Coronary artery (tissue), 2 donors: ENCODE measurements at regions not wholly inside any gene's neighbourhood (a gene's known extent, or its start where the extent isn't known, plus 50 kb on each side); places are given as distances from the start of the nearest gene placed in this dataset.

Experiments
- DNase-seq: peaks from one replicate; pipeline ENCODE4 v3.0.0-alpha.2; 2017; ENCODE audit warnings: low spot score
- H3K27ac ChIP-seq, 2 donors: fragments of 200-600 bp; sonication (generic); one replicate each; pipeline ENCODE4 v1.5.1; 2016 to 2019
- H3K4me3 ChIP-seq: fragments of 200-600 bp; sonication (generic); 2 replicates; pipeline ENCODE4 v1.5.1; 2016; ENCODE audit warnings: mild to moderate bottlenecking, moderate library complexity
- TF ChIP-seq, protein P1 (sequence below): fragments of 200-600 bp; sonication (generic); IDR thresholded peaks from one replicate; pipeline ENCODE4 v1.5.1; 2019; ENCODE audit warnings: antibody characterized with exemption

DNA sequence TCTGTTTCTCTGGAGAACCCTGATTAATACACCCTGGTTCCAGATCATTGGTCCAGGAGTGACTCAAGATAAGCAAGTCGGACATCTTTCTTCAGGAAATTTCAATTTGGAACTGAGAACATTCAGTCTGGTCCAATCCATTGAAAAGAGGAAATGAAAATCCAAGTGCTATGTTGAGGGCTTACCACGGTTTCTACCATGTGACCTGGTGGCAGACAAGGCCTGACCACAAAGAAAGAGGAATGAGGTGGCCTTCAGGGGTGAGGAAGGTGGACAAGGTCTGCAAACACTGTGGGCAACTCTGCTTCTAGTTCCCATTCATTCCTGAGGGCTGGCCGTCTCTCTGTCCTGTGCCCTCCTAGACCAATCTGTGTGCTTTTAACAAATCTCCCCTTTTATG is 149.2 kb upstream of the GHITM start:
- TF ChIP-seq, protein P1, sequence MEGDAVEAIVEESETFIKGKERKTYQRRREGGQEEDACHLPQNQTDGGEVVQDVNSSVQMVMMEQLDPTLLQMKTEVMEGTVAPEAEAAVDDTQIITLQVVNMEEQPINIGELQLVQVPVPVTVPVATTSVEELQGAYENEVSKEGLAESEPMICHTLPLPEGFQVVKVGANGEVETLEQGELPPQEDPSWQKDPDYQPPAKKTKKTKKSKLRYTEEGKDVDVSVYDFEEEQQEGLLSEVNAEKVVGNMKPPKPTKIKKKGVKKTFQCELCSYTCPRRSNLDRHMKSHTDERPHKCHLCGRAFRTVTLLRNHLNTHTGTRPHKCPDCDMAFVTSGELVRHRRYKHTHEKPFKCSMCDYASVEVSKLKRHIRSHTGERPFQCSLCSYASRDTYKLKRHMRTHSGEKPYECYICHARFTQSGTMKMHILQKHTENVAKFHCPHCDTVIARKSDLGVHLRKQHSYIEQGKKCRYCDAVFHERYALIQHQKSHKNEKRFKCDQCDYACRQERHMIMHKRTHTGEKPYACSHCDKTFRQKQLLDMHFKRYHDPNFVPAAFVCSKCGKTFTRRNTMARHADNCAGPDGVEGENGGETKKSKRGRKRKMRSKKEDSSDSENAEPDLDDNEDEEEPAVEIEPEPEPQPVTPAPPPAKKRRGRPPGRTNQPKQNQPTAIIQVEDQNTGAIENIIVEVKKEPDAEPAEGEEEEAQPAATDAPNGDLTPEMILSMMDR, result no peak
- no peak for DNase-seq
- H3K4me3 ChIP-seq, result no peak overlapping the region
- no peak overlapping the region for H3K27ac ChIP-seq

- no peak for DNase-seq
- no peak overlapping the region for H3K27ac ChIP-seq
- TF ChIP-seq, protein P1, result no peak
- H3K4me3 ChIP-seq, result no peak overlapping the region
Observed at GRCh38 chr10:83991986-83992753, 147.1 kb upstream of the GHITM start.

GRCh38 chr10:83994325-83994724 is 145.0 kb upstream of the GHITM start:
- no peak overlapping the region for H3K27ac ChIP-seq
- no peak for DNase-seq
- TF ChIP-seq, protein P1, result no peak
- H3K4me3 ChIP-seq, result no peak overlapping the region

GRCh38 chr10:83995738-83996331 is 143.5 kb upstream of the GHITM start:
- DNase-seq, result no peak
- no peak overlapping the region for H3K4me3 ChIP-seq
- TF ChIP-seq, protein P1, result no peak
- H3K27ac ChIP-seq, result no peak overlapping the region

- H3K27ac ChIP-seq, result no peak overlapping the region
- no peak for DNase-seq
- no peak overlapping the region for H3K4me3 ChIP-seq
- TF ChIP-seq, protein P1, result no peak
Observed at GRCh38 chr10:84004221-84004620, 135.1 kb upstream of the GHITM start.

DNA sequence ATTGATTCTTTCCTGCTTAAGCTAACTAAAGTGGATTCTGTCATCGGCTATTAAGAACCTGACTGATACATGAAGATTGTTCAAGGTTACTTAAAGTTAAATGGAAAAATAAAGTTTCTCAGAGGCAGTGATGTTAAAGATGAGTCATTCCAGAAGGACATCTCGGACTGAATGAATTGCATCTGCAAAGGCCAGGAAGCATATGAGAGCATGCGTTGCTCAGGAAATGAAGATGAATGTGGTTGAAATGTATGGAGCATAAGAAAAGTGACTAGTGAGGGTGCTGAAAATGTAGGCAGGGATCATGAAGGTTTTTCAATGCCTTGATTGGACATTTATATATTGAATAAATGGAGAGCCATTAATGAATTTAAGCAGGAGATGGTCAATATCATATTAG is 133.9 kb upstream of the GHITM start:
- TF ChIP-seq, protein P1, result no peak
- DNase-seq, result no peak

GRCh38 chr10:84007482-84007881 is 131.8 kb upstream of the GHITM start:
- Histone ChIP-seq H3K27ac (no peak overlapping the region), H3K4me3 (no peak overlapping the region)
- DNase-seq, result no peak
- TF ChIP-seq, protein P1, result no peak

More for the DNA sequence above, 133.9 kb upstream of the GHITM start:
- H3K27ac ChIP-seq, result no peak overlapping the region
- H3K4me3 ChIP-seq, result no peak overlapping the region
